GM13976 (cell line): ENCODE measurements at regions not wholly inside any gene's neighbourhood (a gene's known extent, or its start where the extent isn't known, plus 50 kb on each side); places are given as distances from the start of the nearest gene placed in this dataset.

Experiments
- DNase-seq: peaks from one replicate; pipeline ENCODE4 v3.0.0; 2012; ENCODE audit warnings: low spot score
- CTCF ChIP-seq: IDR thresholded peaks from 2 replicates; pipeline ENCODE4 v1.5.1; 2012; ENCODE audit warnings: borderline replicate concordance, mild to moderate bottlenecking; ENCODE audit not compliant: insufficient read depth; ENCODE audit errors: extremely low read depth, missing control alignments, control extremely low read depth
- in situ Hi-C: fragments of 300-500 bp; cut with MboI; formaldehyde crosslinking; loops from one replicate; pipeline ENCODE4 v1.12.0; 2022; ENCODE audit warnings: low sequenced_read_pairs, mixed read lengths, inconsistent platforms; ENCODE audit not compliant: unreplicated experiment

DNA sequence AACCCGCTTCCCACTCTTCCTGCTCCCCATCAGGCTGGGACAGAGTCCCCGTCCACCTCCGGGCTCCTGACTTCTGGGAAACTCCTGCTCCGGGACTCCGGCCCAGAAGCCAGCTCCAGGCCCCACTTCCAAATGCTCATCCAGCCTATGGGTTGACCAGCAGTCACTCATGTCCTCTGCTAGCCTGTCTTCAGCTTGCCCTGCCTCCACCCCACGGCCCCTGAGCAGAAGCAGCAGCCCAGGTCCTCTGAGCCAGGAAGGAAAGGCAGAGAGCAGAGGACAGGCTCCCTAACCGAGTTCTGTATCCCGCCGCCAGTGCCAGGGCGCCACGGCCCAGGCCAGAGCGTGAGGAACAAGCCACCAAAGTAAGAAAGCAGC is 86.4 kb upstream of the ID2 start:
- DNase-seq: no peak
- in situ Hi-C loops: no loop called here
- TF ChIP-seq CTCF: no peak

- in situ Hi-C loops: no loop called here
- no peak for TF ChIP-seq CTCF
- DNase-seq: no peak
Measured at GRCh38 chr2:8595811-8596600, 85.8 kb upstream of the ID2 start.

DNA sequence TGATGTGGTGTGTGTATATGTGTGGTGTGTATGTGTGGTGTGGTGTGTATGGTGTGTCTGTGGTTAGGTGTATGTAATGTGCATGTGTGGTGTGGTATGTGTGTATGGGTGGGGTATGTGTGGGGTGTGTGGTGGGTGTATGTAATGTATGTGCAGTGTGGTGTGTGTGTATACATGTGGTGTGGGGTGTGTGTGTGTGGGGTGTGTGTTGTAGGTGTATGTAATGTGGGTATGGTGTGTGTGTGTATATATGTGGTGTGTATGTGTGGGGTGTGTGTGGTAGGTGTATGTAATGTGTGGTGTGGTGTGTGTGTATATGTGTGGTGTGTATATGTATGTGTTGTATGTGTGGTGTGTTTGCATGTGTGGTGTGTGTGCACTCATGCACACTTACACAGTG is 84.8 kb upstream of the ID2 start:
- in situ Hi-C loops: no loop called here
- no peak for TF ChIP-seq CTCF
- DNase-seq: no peak

DNA sequence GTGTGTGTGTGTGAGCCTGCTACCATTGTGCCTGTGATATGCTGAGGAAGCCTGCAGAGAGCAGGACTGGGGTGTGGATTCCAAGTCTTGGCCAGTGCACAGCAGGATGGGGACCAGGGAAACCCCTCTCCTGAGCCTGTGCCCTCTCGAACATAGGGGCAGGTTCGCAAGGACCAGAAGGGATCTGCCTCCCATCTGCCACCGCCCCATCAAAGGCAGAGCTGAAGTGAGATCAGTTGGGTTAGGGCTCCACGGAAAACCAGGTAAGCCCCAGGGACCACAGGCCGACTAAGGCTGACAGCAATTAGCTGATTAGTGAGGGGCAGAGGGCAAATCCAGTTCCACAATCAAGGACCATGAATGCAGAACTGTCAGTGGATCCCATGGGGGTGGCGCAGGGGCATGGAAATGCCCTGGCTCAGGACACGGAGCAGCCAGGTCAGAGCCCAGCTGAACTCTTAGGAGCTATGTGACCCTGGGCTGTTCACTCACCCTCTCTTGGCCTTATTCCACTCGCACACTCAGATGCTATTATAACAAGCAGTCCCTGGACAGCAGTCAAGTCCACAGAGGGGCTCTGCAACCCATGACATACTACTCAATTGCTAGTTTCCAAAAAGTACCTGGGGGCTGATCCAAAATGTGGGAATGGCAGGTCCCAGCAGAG is 84.2 kb upstream of the ID2 start:
- in situ Hi-C loops: no loop called here
- DNase-seq: no peak
- TF ChIP-seq CTCF: no peak

DNA sequence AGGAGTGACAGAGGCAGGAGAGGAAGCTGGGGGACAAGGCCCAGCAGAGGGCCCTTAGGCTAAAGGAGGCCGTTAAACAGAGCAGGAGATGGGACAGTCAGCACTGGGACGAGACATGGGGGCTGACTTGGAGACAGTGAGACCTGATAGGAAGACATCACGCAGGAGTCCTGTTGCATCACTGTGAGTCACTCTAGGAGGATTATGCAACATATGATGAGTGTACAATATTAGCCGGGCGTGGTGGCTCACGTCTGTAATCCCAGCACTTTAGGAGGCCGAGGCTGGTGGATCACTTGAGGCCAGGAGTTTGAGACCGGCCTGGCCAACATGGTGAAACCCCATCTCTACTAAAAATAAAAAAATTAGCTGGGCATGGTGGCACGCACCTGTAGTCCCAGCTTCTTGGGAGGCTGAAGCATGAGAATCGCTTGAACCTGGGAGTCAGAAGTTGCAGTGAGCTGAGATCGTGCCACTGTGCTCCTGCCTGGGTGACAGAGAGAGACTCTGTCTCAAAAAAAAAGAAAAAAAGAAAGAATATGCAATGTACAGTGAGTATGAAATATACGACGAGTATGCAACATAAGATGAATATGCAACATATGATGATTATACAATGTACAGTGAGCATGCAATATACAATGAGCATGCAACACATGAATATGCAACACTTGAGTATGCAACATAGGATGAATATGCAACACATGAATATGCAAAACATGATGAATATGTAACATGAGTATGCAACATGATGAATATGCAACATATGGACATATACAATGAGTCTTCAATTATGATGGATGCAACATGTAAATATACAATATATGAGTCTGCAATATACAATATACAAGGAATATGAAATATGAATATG is 83.3 kb upstream of the ID2 start:
- no peak for TF ChIP-seq CTCF
- DNase-seq: no peak
- in situ Hi-C loops: no loop called here

DNA sequence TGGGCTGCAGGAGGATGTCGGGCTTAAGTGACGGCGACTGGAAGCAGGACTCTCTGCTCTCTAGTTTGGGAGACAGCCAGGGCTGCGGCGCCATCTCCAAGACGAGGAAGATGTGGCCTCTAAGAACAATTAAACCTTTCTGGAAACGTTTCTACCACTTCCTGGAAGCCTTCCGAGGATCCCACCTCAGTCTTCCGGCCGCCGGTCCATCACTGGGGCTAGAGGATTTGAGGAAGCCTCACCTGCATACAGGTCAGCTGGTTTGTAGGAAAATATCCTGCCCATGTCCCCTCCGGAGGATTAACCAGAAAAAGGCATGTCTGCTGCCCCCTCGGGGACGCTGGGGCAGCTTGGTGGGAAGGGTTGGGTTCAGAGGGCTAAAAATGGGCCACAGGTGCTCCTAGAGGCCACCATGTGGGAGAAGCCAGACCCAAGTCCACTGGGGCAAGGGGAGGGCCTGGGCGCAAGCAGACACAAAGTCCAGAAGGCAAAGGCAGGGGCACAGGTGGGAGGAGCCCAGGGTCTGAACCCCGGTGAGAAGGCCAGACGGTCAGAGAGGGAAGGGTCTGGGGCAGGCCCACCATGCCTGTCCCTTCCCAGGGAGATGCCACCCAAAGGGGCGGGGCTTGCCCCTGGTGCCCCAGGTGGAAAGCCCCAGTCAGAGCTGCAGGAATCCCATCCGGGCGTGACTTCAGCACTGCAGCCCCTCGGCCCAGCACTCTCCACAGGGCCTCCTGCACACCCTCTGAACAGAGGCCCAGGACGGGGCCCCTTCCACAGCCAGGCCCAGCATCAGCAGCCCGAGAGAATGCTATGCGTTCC is 82.2 kb upstream of the ID2 start:
- in situ Hi-C loops: no loop called here
- DNase-seq: no peak
- no peak for TF ChIP-seq CTCF
